Lower leg skin (tissue), 4 donors: ENCODE measurements at regions not wholly inside any gene's neighbourhood (a gene's known extent, or its start where the extent isn't known, plus 50 kb on each side); places are given as distances from the start of the nearest gene placed in this dataset.

Source experiments
- DNase-seq, 2 donors: peaks; one replicate each; pipeline ENCODE4 v3.0.0-alpha.2; 2019; ENCODE audit warnings: low spot score in 2 of 2
- H3K4me3 ChIP-seq: fragments of 200-600 bp; sonication (generic); 2 replicates; pipeline ENCODE4 v1.5.1; 2017; ENCODE audit warnings: mild to moderate bottlenecking, low read depth; ENCODE audit not compliant: poor library complexity, severe bottlenecking
- POLR2A ChIP-seq, 2 donors: fragments of 450-650 bp; IDR thresholded peaks; one replicate each; pipeline ENCODE4 v1.6.1; 2016 to 2017; ENCODE audit warnings: antibody characterized with exemption in 2 of 2, mild to moderate bottlenecking in 1 of 2, moderate library complexity in 1 of 2
- WGBS, 2 donors: methylation state at CpG; one replicate each; pipeline ENCODE4 v1.1.5; 2018; 5-methylcytosine and 5-hydroxymethylcytosine counted together
- intact Hi-C: fragments of 100-400 bp; cut with DNase I; formaldehyde crosslinking; loops from one replicate; pipeline ENCODE4 v1.15.0; 2023; ENCODE audit warnings: low total_unique reads
- TF ChIP-seq, protein P1 (sequence below), 3 donors: fragments of 450-650 bp; IDR thresholded peaks; one replicate each; pipeline ENCODE4 v1.5.1; 2016; ENCODE audit warnings: antibody characterized with exemption in 3 of 3, mild to moderate bottlenecking in 3 of 3, moderate library complexity in 2 of 3

- no peak for TF ChIP-seq POLR2A (IDR thresholded peaks at IDR 0.05)
- TF ChIP-seq, protein P1, sequence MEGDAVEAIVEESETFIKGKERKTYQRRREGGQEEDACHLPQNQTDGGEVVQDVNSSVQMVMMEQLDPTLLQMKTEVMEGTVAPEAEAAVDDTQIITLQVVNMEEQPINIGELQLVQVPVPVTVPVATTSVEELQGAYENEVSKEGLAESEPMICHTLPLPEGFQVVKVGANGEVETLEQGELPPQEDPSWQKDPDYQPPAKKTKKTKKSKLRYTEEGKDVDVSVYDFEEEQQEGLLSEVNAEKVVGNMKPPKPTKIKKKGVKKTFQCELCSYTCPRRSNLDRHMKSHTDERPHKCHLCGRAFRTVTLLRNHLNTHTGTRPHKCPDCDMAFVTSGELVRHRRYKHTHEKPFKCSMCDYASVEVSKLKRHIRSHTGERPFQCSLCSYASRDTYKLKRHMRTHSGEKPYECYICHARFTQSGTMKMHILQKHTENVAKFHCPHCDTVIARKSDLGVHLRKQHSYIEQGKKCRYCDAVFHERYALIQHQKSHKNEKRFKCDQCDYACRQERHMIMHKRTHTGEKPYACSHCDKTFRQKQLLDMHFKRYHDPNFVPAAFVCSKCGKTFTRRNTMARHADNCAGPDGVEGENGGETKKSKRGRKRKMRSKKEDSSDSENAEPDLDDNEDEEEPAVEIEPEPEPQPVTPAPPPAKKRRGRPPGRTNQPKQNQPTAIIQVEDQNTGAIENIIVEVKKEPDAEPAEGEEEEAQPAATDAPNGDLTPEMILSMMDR (IDR thresholded peaks at IDR 0.05), result no peak
- no peak for DNase-seq
- no peak overlapping the region for H3K4me3 ChIP-seq
- intact Hi-C loops, result no loop called here
- 72 to 81% methylated on average over 4 of the region's 4 CpGs for WGBS, 2 donors
Observed at GRCh38 chr10:6980353-6980752, 400.3 kb upstream of the PRKCQ start.

GRCh38 chr10:6979371-6979770 is 399.3 kb upstream of the PRKCQ start:
- WGBS, 2 donors, result 64 to 84% methylated on average over 7 of the region's 7 CpGs
- no peak overlapping the region for H3K4me3 ChIP-seq
- no peak for TF ChIP-seq POLR2A (IDR thresholded peaks at IDR 0.05)
- TF ChIP-seq, protein P1 (IDR thresholded peaks at IDR 0.05), result no peak
- no peak for DNase-seq
- intact Hi-C loops, result no loop called here

DNA sequence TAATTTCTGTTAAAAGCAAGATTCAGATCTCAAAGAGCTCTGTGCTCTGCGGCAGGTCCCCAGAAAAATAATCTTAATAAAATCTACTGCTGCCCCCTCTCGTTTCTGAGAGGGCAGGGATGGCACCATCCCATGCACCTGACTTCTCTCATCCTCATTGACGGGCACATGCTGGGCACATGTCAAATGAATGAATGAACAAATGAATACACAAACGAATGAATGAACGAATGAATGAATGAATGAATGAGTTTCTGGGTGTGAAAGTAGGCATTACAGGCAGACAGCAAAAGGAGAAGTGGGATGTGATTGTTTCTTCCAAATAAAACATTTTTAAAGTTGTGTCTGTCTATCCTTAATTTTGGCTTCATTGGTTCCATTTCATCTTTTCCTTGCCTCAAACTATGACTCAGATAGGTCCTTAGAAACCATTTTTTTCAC is 398.1 kb upstream of the PRKCQ start:
- WGBS, 2 donors, result 65 to 66% methylated on average over 5 of the region's 5 CpGs
- H3K4me3 ChIP-seq, result no peak overlapping the region
- intact Hi-C loops, result no loop called here
- DNase-seq, result no peak
- no peak for TF ChIP-seq POLR2A (IDR thresholded peaks at IDR 0.05)
- TF ChIP-seq, protein P1 (IDR thresholded peaks at IDR 0.05), result no peak

DNA sequence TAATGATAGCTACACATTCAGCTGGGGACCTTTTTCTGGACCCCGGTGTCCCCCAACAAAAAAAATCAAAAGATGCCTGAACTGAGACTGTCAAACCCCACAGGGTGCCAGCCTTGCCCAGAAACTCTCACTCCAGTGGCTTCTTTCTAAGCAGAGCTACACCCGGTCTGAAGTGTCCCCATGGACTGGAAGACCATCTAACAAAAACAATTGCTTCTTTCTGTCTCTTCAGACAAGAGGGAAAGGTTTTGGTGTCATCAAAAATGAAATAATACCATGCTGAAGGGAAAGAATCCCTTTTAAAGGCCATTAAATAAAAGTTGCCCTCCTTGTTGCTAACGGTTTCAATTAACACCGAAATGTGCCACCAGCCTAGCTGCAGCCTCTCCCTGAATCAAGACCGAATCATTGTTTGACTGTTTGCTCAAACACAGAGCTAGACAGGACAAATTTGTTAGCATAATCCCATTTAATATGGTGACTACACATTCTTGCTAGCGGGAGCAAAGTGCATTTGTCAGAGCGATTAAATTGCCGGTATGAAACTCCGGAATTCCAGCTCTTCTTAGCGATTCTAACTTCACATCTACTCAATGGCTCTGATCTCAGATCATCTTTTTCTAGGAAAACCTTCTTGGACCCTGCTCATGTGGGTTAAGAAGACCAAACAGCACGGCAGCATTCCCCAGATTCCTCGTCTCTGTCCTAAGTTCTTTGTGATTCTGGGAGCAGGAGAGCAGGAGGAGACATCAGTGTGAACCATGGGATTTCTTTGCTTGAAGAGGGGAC is 397.5 kb upstream of the PRKCQ start:
- H3K4me3 ChIP-seq, result no peak overlapping the region
- TF ChIP-seq, protein P1 (IDR thresholded peaks at IDR 0.05), result no peak
- no peak for TF ChIP-seq POLR2A (IDR thresholded peaks at IDR 0.05)
- no peak for DNase-seq
- intact Hi-C loops, result no loop called here
- WGBS, 2 donors, result 88 to 89% methylated on average over 12 of the region's 12 CpGs

- no peak overlapping the region for H3K4me3 ChIP-seq
- DNase-seq, result no peak
- TF ChIP-seq POLR2A (IDR thresholded peaks at IDR 0.05), result no peak
- intact Hi-C loops, result no loop called here
- WGBS, 2 donors, result 65 to 70% methylated on average over 7 of the region's 7 CpGs
Observed at GRCh38 chr10:6973899-6974298, 393.8 kb upstream of the PRKCQ start.

- 60 to 66% methylated on average over 6 of the region's 6 CpGs for WGBS, 2 donors
- no peak overlapping the region for H3K4me3 ChIP-seq
- TF ChIP-seq, protein P1 (IDR thresholded peaks at IDR 0.05), result no peak
- TF ChIP-seq POLR2A (IDR thresholded peaks at IDR 0.05), result no peak
- no peak for DNase-seq
- intact Hi-C loops, result no loop called here
Observed at GRCh38 chr10:6972226-6972625, 392.1 kb upstream of the PRKCQ start.
